IMR-90 (cell line): ENCODE measurements at regions not wholly inside any gene's neighbourhood (a gene's known extent, or its start where the extent isn't known, plus 50 kb on each side); places are given as distances from the start of the nearest gene placed in this dataset.

Source experiments
- ATAC-seq: fragments of 200-7000 bp; cut with Tn5 transposase; 2 replicates; pipeline ENCODE4 v1.9.1; 2020; ENCODE audit warnings: low read depth, mild to moderate bottlenecking, moderate library complexity
- BruUV-seq: library from RNA; stranded (reverse); fragments of 400-500 nt; replicated peaks from 2 replicates; lab custom pipeline; 2021; lab: Mats Ljungman, UMichigan
- CTCF ChIA-PET: fragments of 300-600 bp; formaldehyde crosslinking; extraction: SDS; loops from one replicate; lab custom pipeline; 2021; ENCODE audit warnings: antibody characterized with exemption; lab: Yijun Ruan, JAX
- POLR2A ChIA-PET: fragments of 300-600 bp; sonication (Branson Sonifier 250); formaldehyde crosslinking; loops from one replicate; lab custom pipeline; 2022; ENCODE audit warnings: antibody characterized with exemption; ENCODE audit not compliant: unreplicated experiment; lab: Charles Lee
- DNase-seq: peaks from one replicate; pipeline ENCODE4 v3.0.0; 2013
- H2AFZ ChIP-seq: replicated peaks from 2 replicates; pipeline ENCODE3; 2013; ENCODE audit warnings: low read length, mild to moderate bottlenecking; ENCODE audit not compliant: poor library complexity
- H2AK5ac ChIP-seq: 2 replicates; pipeline ENCODE4 v1.6.1; 2013; ENCODE audit warnings: low read depth, low read length, inconsistent platforms
- H2AK9ac ChIP-seq: replicated peaks from 2 replicates; pipeline ENCODE3; 2013; ENCODE audit warnings: mild to moderate bottlenecking, low read depth, low read length, moderate library complexity; ENCODE audit not compliant: poor library complexity
- H2BK120ac ChIP-seq: 2 replicates; pipeline ENCODE4 v1.6.1; 2013; ENCODE audit warnings: low read depth, low read length, inconsistent platforms
- H2BK15ac ChIP-seq: 3 replicates; pipeline ENCODE4 v1.6.1; 2013; ENCODE audit warnings: low read depth, low read length, inconsistent platforms
- H2BK20ac ChIP-seq: 2 replicates; pipeline ENCODE4 v1.6.1; 2013; ENCODE audit warnings: low read depth, mild to moderate bottlenecking, inconsistent platforms, low read length, moderate library complexity
- H2BK5ac ChIP-seq: 2 replicates; pipeline ENCODE4 v1.6.1; 2013; ENCODE audit warnings: mild to moderate bottlenecking, low read depth, low read length, inconsistent platforms; ENCODE audit not compliant: poor library complexity, severe bottlenecking
- H3K14ac ChIP-seq: replicated peaks from 2 replicates; pipeline ENCODE4 v1.6.1; 2013; ENCODE audit warnings: low read depth, low read length, inconsistent platforms
- H3K18ac ChIP-seq: 2 replicates; pipeline ENCODE4 v1.6.1; 2013; ENCODE audit warnings: low read depth, low read length, control low read depth
- H3K23ac ChIP-seq: 2 replicates; pipeline ENCODE4 v1.6.1; 2013; ENCODE audit warnings: low read depth, low read length, inconsistent platforms
- H3K27ac ChIP-seq: 2 replicates; pipeline ENCODE4 v1.5.1; 2013; ENCODE audit warnings: mild to moderate bottlenecking, control low read depth, low read length; ENCODE audit not compliant: insufficient read depth
- H3K27me3 ChIP-seq: 2 replicates; pipeline ENCODE4 v1.6.1; 2013; ENCODE audit warnings: low read length; ENCODE audit not compliant: control insufficient read depth, insufficient read depth
- H3K36me3 ChIP-seq: 2 replicates; pipeline ENCODE4 v1.6.1; 2013; ENCODE audit warnings: low read length, mixed read lengths; ENCODE audit not compliant: control insufficient read depth, insufficient read depth
- H3K4ac ChIP-seq: 2 replicates; pipeline ENCODE4 v1.6.1; 2013; ENCODE audit warnings: low read depth, low read length, inconsistent platforms
- H3K4me1 ChIP-seq: 2 replicates; pipeline ENCODE4 v1.6.1; 2013; ENCODE audit warnings: low read length, mixed read lengths; ENCODE audit not compliant: control insufficient read depth, insufficient read depth
- H3K4me2 ChIP-seq: 2 replicates; pipeline ENCODE4 v1.6.1; 2013; ENCODE audit warnings: low read depth, mild to moderate bottlenecking, control low read depth, low read length, moderate library complexity
- H3K4me3 ChIP-seq: 2 replicates; pipeline ENCODE4 v1.5.1; 2013; ENCODE audit warnings: low read depth, mild to moderate bottlenecking, control low read depth, low read length, moderate library complexity; ENCODE audit not compliant: insufficient read depth
- H3K56ac ChIP-seq: 2 replicates; pipeline ENCODE4 v1.6.1; 2013; ENCODE audit warnings: low read length, inconsistent platforms; ENCODE audit not compliant: insufficient read depth; ENCODE audit errors: extremely low read depth
- H3K79me1 ChIP-seq, 2 experiments: 2 replicates each; pipeline ENCODE4 v1.6.1; 2013; ENCODE audit warnings: low read length in 2 of 2, inconsistent platforms in 1 of 2, low read depth in 1 of 2
- H3K9ac ChIP-seq: 2 replicates; pipeline ENCODE4 v1.6.1; 2013; ENCODE audit warnings: low read depth, low read length, control low read depth
- H3K9me1 ChIP-seq: 2 replicates; pipeline ENCODE4 v1.6.1; 2013; ENCODE audit warnings: low read length, inconsistent platforms; ENCODE audit not compliant: insufficient read depth
- H3K9me3 ChIP-seq: 2 replicates; pipeline ENCODE4 v1.6.1; 2013; ENCODE audit warnings: low read length; ENCODE audit not compliant: control insufficient read depth, insufficient read depth
- H4K20me1 ChIP-seq: 2 replicates; pipeline ENCODE4 v1.6.1; 2013; ENCODE audit warnings: low read length, inconsistent platforms; ENCODE audit not compliant: insufficient read depth
- H4K5ac ChIP-seq: 2 replicates; pipeline ENCODE4 v1.6.1; 2013; ENCODE audit warnings: mild to moderate bottlenecking, low read depth, low read length, control low read depth
- H4K8ac ChIP-seq, 2 experiments: 2 replicates each; pipeline ENCODE4 v1.6.1; 2013; ENCODE audit warnings: low read depth in 2 of 2, low read length in 2 of 2, control low read depth in 1 of 2, inconsistent platforms in 1 of 2
- H4K91ac ChIP-seq: 2 replicates; pipeline ENCODE4 v1.6.1; 2013; ENCODE audit warnings: low read depth, low read length, inconsistent platforms; ENCODE audit not compliant: insufficient read depth
- BHLHE40 ChIP-seq: fragments of 150-350 bp; IDR thresholded peaks from 2 replicates; pipeline ENCODE4 v1.6.1; 2016; ENCODE audit warnings: mild to moderate bottlenecking, low read depth, low read length
- CEBPB ChIP-seq: IDR thresholded peaks from 2 replicates; pipeline ENCODE4 v1.6.1; 2012; ENCODE audit warnings: low read depth, low read length, improper control_type of control experiment
- CHD1 ChIP-seq: IDR thresholded peaks from 2 replicates; pipeline ENCODE4 v1.6.1; 2012; ENCODE audit warnings: low read depth, low read length, improper control_type of control experiment
- CTCF ChIP-seq: conservative IDR thresholded peaks from 2 replicates; pipeline ENCODE4 v1.5.1; 2012; ENCODE audit warnings: mild to moderate bottlenecking, low read depth, low read length, improper control_type of control experiment
- ELK1 ChIP-seq: fragments of 150-350 bp; IDR thresholded peaks from 2 replicates; pipeline ENCODE4 v1.6.1; 2016; ENCODE audit warnings: low read depth, mild to moderate bottlenecking, low read length, moderate library complexity, borderline replicate concordance
- FOS ChIP-seq: fragments of 150-350 bp; IDR thresholded peaks from 2 replicates; pipeline ENCODE4 v1.6.1; 2016; ENCODE audit warnings: low read depth, low read length
- MAFK ChIP-seq: IDR thresholded peaks from 2 replicates; pipeline ENCODE4 v1.6.1; 2012; ENCODE audit warnings: low read depth, low read length, improper control_type of control experiment
- MAZ ChIP-seq: IDR thresholded peaks from 2 replicates; pipeline ENCODE4 v1.6.1; 2012; ENCODE audit warnings: low read depth, mild to moderate bottlenecking, low read length, improper control_type of control experiment, moderate library complexity, borderline replicate concordance
- MXI1 ChIP-seq: IDR thresholded peaks from 2 replicates; pipeline ENCODE4 v1.6.1; 2012; ENCODE audit warnings: low read depth, mild to moderate bottlenecking, low read length, moderate library complexity, borderline replicate concordance
- NFE2L2 ChIP-seq: fragments of 150-350 bp; IDR thresholded peaks from 2 replicates; pipeline ENCODE4 v1.6.1; 2016; ENCODE audit warnings: low read depth, mild to moderate bottlenecking, low read length
- POLR2A ChIP-seq: IDR thresholded peaks from 2 replicates; pipeline ENCODE4 v1.6.1; 2012; ENCODE audit warnings: mild to moderate bottlenecking, low read depth, low read length
- RAD21 ChIP-seq: IDR thresholded peaks from 2 replicates; pipeline ENCODE4 v1.6.1; 2012; ENCODE audit warnings: low read length, improper control_type of control experiment
- RCOR1 ChIP-seq: IDR thresholded peaks from 2 replicates; pipeline ENCODE4 v1.6.1; 2012; ENCODE audit warnings: mild to moderate bottlenecking, low read length, improper control_type of control experiment; ENCODE audit not compliant: insufficient replicate concordance
- RFX5 ChIP-seq: IDR thresholded peaks from 2 replicates; pipeline ENCODE4 v1.8.0; 2012; ENCODE audit warnings: low read depth, mild to moderate bottlenecking, low read length, moderate library complexity
- SMC3 ChIP-seq: fragments of 150-350 bp; IDR thresholded peaks from 2 replicates; pipeline ENCODE4 v1.6.1; 2016; ENCODE audit warnings: low read depth, mild to moderate bottlenecking, antibody characterized with exemption, low read length, moderate library complexity
- USF2 ChIP-seq: fragments of 150-350 bp; IDR thresholded peaks from 2 replicates; pipeline ENCODE4 v1.6.1; 2017; ENCODE audit warnings: mild to moderate bottlenecking, antibody characterized with exemption, low read length, low read depth
- WGBS, 2 experiments: methylation state at CpG; one replicate each; pipeline versions ENCODE4 v1.1.5 to v1.1.7; 2013; ENCODE audit warnings: missing lambda C conversion rate in 2 of 2; ENCODE audit not compliant: insufficient read length in 1 of 2; ENCODE audit errors: extremely low coverage in 2 of 2; 5-methylcytosine and 5-hydroxymethylcytosine counted together
- dilution Hi-C: fragments of 300-500 bp; cut with HindIII; formaldehyde crosslinking; loops from one replicate; pipeline ENCODE4 v1.14.3; 2018; ENCODE audit warnings: low sequenced_read_pairs; ENCODE audit not compliant: unreplicated experiment
- in situ Hi-C: fragments of 300-500 bp; cut with MboI; formaldehyde crosslinking; loops from 3 replicates; pipeline ENCODE4 v1.14.3; 2019; ENCODE audit warnings: low sequenced_read_pairs, inconsistent platforms, mixed read lengths
- intact Hi-C: fragments of 100-400 bp; cut with micrococcal nuclease; formaldehyde crosslinking; loops from 2 replicates; pipeline ENCODE4 v1.10.0; 2022

- Histone ChIP-seq H2AFZ (no peak overlapping the region), H3K18ac (no peak overlapping the region), H4K5ac (no peak overlapping the region), H2BK120ac (no peak overlapping the region), H3K4me1 (no peaks in the 10 kb centered on the region), H4K20me1 (no peaks in the 10 kb centered on the region), H3K23ac (no peak overlapping the region), H3K4ac (no peak overlapping the region), H2AK5ac (no peak overlapping the region), H3K56ac (no peak overlapping the region), H3K4me3 (no peak overlapping the region), H3K36me3 (no peaks in the 10 kb centered on the region), H3K4me2 (no peak overlapping the region), H3K9ac (no peak overlapping the region), H3K9me1 (no peaks in the 10 kb centered on the region), H3K79me1 (no peaks in the 10 kb centered on the region), H3K9me3 (peaks cover 8% of the 10 kb centered on the region; the same call in 1 of the 2 replicates), H2BK15ac (no peak overlapping the region), H4K91ac (no peak overlapping the region), H2BK20ac (no peak overlapping the region), H3K14ac (no peak overlapping the region), H3K27ac (no peak overlapping the region), H2AK9ac (no peak overlapping the region), H3K27me3 (no peaks in the 10 kb centered on the region), H4K8ac (no peak overlapping the region), H2BK5ac (no peak overlapping the region)
- dilution Hi-C loops (no loop called here), in situ Hi-C loops (no loop called here), intact Hi-C loops (no loop called here)
- 46% methylated on average over 30 of the region's 39 CpGs; no CpG with 5 or more reads in 1 of the 2 experiments for WGBS, 2 experiments
- TF ChIP-seq SMC3 (no peak), CEBPB (no peak), NFE2L2 (no peak), MAFK (no peak), RAD21 (no peak), USF2 (no peak), RFX5 (no peak), BHLHE40 (no peak), CTCF (no peak), CHD1 (no peak), RCOR1 (no peak), MXI1 (no peak), ELK1 (no peak), MAZ (no peak), POLR2A (no peak), FOS (no peak)
- CTCF ChIA-PET: no interaction called here
- DNase-seq: no peak
- ATAC-seq: no peak
- BruUV-seq: no TSS peak
- POLR2A ChIA-PET: no interaction called here
Measured at GRCh38 chr20:29497261-29497671, 1760.2 kb upstream of the DEFB115 start.
